ENCODE measurements at regions not wholly inside any gene's neighbourhood (a gene's known extent, or its start where the extent isn't known, plus 50 kb on each side); places are given as distances from the start of the nearest gene placed in this dataset.

DNA sequence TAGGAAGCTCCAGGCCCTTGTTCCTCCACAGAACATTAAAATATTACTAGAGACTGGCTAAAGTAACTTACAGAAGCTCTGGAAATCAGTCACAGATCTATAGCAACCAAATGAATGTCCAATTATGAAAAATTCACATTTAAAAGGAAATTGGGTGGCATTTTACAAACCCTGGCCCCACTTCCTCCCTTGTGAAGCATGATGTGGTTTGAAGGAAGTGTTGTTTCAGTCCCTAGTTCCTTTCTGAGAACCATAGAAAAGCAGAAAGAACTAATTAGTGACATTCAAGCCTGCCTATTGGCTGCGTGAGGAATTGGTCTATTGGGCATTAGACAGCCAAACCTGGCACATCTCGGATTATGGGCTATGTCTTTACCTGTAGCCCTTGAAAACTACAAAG lies 649.7 kb upstream of the NEGR1 start:
- no peaks in the 10 kb centered on the region for H3K4me1 Mint-ChIP-seq
- no peak for ATAC-seq

DNA sequence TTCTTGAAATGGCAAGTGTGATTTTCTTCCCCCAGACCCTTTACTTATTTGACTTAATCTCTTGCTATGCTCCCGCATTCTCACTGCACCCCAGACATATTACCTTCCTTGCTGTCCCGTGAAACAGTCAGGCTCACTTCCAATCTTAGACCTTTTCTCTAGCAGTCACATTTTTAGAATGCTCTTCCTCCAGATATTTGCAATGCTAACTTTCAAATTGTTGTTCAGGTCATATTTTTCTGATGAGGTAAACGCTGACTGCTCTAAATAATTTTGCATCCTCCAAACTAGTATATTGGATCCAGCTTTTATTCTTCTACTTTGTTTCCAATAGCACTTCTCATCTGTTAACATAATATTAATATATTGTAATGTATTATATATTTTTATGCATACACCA lies 648.2 kb upstream of the NEGR1 start:
- WGBS (ENCODE audit: insufficient coverage): 92% methylated on average over 3 of the region's 3 CpGs

More for the DNA sequence above, 649.7 kb upstream of the NEGR1 start:
- Histone ChIP-seq H3K27ac (ENCODE audit: low read length) (no peak overlapping the region), H3K4me1 (ENCODE audit: control insufficient read depth, insufficient read depth, low read length) (no peaks in the 10 kb centered on the region), H3K27me3 (ENCODE audit: control insufficient read depth, insufficient read depth, low read length) (no peaks in the 10 kb centered on the region), H3K4me3 (ENCODE audit: low read length) (no peak overlapping the region), H3K9me3 (ENCODE audit: control insufficient read depth, insufficient read depth, low read length) (no peaks in the 10 kb centered on the region), H3K36me3 (ENCODE audit: control insufficient read depth, insufficient read depth, low read length) (no peaks in the 10 kb centered on the region)
- WGBS (ENCODE audit: insufficient coverage): 90% methylated on average over 2 of the region's 2 CpGs
- DNase-seq: no peak
- Mint-ChIP-seq H3K27ac (no peak overlapping the region), H3K4me3 (no peak overlapping the region), H3K27me3 (ENCODE audit: low read depth in 2 of 2) (no peaks in the 10 kb centered on the region), H3K9me3 (peaks cover 18 to 27% of the 10 kb centered on the region in 2 donors), H3K36me3 (peaks cover 11% of the 10 kb centered on the region)
- intact Hi-C loops (cut with micrococcal nuclease): no loop called here
- TF ChIP-seq, protein P1, sequence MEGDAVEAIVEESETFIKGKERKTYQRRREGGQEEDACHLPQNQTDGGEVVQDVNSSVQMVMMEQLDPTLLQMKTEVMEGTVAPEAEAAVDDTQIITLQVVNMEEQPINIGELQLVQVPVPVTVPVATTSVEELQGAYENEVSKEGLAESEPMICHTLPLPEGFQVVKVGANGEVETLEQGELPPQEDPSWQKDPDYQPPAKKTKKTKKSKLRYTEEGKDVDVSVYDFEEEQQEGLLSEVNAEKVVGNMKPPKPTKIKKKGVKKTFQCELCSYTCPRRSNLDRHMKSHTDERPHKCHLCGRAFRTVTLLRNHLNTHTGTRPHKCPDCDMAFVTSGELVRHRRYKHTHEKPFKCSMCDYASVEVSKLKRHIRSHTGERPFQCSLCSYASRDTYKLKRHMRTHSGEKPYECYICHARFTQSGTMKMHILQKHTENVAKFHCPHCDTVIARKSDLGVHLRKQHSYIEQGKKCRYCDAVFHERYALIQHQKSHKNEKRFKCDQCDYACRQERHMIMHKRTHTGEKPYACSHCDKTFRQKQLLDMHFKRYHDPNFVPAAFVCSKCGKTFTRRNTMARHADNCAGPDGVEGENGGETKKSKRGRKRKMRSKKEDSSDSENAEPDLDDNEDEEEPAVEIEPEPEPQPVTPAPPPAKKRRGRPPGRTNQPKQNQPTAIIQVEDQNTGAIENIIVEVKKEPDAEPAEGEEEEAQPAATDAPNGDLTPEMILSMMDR (IDR thresholded peaks at IDR 0.05): no peak

DNA sequence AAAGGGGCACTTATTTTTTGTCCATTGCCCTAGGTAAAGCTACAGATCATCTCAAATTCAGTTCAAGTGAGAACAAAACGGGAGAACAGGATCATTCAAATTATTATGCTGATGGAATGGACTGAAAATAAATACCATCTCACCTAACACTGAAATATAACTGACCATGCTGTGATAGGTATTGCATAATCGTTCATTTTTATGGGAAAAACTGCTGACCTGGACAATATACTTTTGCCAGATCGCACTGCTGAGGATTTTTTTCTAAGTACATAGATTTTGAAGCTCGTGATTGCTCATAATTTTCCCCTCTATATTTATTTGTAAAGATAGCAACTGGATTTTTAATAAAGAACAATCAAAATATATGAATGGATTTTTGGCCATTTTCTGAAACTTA lies 636.6 kb upstream of the NEGR1 start:
- DNase-seq (no peak), ATAC-seq (no peak)
- intact Hi-C loops (cut with micrococcal nuclease): no loop called here
- WGBS (ENCODE audit: insufficient coverage): no CpG with 5 or more reads among the region's 4 CpGs
- Histone ChIP-seq H3K27ac (ENCODE audit: low read length) (no peak overlapping the region), H3K9me3 (ENCODE audit: control insufficient read depth, insufficient read depth, low read length) (no peaks in the 10 kb centered on the region), H3K27me3 (ENCODE audit: control insufficient read depth, insufficient read depth, low read length) (no peaks in the 10 kb centered on the region), H3K4me1 (ENCODE audit: control insufficient read depth, insufficient read depth, low read length) (no peaks in the 10 kb centered on the region), H3K4me3 (ENCODE audit: low read length) (no peak overlapping the region), H3K36me3 (ENCODE audit: control insufficient read depth, insufficient read depth, low read length) (no peaks in the 10 kb centered on the region)
- Mint-ChIP-seq H3K27me3 (ENCODE audit: low read depth in 2 of 2) (no peaks in the 10 kb centered on the region), H3K4me3 (no peak overlapping the region), H3K9me3 (peaks cover 0 to 7% of the 10 kb centered on the region in 2 donors), H3K27ac (no peak overlapping the region), H3K4me1 (no peaks in the 10 kb centered on the region), H3K36me3 (no peaks in the 10 kb centered on the region)
- TF ChIP-seq, protein P1 (IDR thresholded peaks at IDR 0.05): no peak

More for the DNA sequence above, 648.2 kb upstream of the NEGR1 start:
- Histone ChIP-seq H3K27ac (ENCODE audit: low read length) (no peak overlapping the region), H3K4me3 (ENCODE audit: low read length) (no peak overlapping the region), H3K4me1 (ENCODE audit: control insufficient read depth, insufficient read depth, low read length) (no peaks in the 10 kb centered on the region), H3K27me3 (ENCODE audit: control insufficient read depth, insufficient read depth, low read length) (no peaks in the 10 kb centered on the region), H3K36me3 (ENCODE audit: control insufficient read depth, insufficient read depth, low read length) (no peaks in the 10 kb centered on the region), H3K9me3 (ENCODE audit: control insufficient read depth, insufficient read depth, low read length) (no peaks in the 10 kb centered on the region)
- Mint-ChIP-seq H3K4me3 (no peak overlapping the region), H3K36me3 (peaks cover 13% of the 10 kb centered on the region), H3K9me3 (peaks cover 19 to 27% of the 10 kb centered on the region in 2 donors), H3K4me1 (no peaks in the 10 kb centered on the region), H3K27me3 (ENCODE audit: low read depth in 2 of 2) (no peaks in the 10 kb centered on the region), H3K27ac (no peak overlapping the region)
- TF ChIP-seq, protein P1 (IDR thresholded peaks at IDR 0.05): no peak
- DNase-seq (no peak), ATAC-seq (no peak)
- intact Hi-C loops (cut with micrococcal nuclease): no loop called here

DNA sequence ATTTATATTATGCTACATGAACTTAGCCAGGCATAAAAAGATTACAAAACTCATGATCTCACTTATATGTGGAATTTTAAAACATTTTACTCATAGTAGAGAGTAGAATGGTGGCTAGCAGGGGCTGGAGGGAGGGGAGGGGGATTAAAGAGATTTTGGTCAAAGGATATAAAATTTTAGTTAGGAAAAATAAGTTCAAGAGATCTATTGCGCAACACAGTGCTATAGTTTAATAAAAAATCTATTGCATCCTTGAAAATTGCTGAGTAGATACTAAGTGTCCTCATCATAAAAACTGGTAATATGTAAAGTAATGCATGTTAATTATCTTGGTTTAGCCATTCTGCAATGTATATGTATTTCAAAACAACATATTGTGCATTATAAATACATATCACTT lies 635.6 kb upstream of the NEGR1 start:
- no peak overlapping the region for H3K4me3 Mint-ChIP-seq
- ATAC-seq (no peak), DNase-seq (no peak)
- no peaks in the 10 kb centered on the region for H3K9me3 ChIP-seq (ENCODE audit: control insufficient read depth, insufficient read depth, low read length)
- no peaks in the 10 kb centered on the region for H3K36me3 Mint-ChIP-seq
- no peaks in the 10 kb centered on the region for H3K36me3 ChIP-seq (ENCODE audit: control insufficient read depth, insufficient read depth, low read length)
- H3K27ac Mint-ChIP-seq: no peak overlapping the region
- H3K27me3 ChIP-seq (ENCODE audit: control insufficient read depth, insufficient read depth, low read length): no peaks in the 10 kb centered on the region
- intact Hi-C loops (cut with micrococcal nuclease): no loop called here
- H3K27ac ChIP-seq (ENCODE audit: low read length): no peak overlapping the region
- peaks cover 0 to 7% of the 10 kb centered on the region in 2 donors for H3K9me3 Mint-ChIP-seq
- H3K4me3 ChIP-seq (ENCODE audit: low read length): no peak overlapping the region
- TF ChIP-seq, protein P1 (IDR thresholded peaks at IDR 0.05): no peak
- H3K4me1 Mint-ChIP-seq: no peaks in the 10 kb centered on the region
- 100% methylated on average over 1 of the region's 1 CpG for WGBS (ENCODE audit: insufficient coverage)
- H3K27me3 Mint-ChIP-seq (ENCODE audit: low read depth in 2 of 2): no peaks in the 10 kb centered on the region
- H3K4me1 ChIP-seq (ENCODE audit: control insufficient read depth, insufficient read depth, low read length): no peaks in the 10 kb centered on the region

Measured in natural killer cell (primary cell).